ENCODE measurements at regions not wholly inside any gene's neighbourhood (a gene's known extent, or its start where the extent isn't known, plus 50 kb on each side); places are given as distances from the start of the nearest gene placed in this dataset.

GRCh38 chr2:156909983-156910382 is 347.5 kb upstream of the GALNT5 start:
- Mint-ChIP-seq H3K27ac (no peak overlapping the region), H3K27me3 (no peaks in the 10 kb centered on the region), H3K4me1 (no peaks in the 10 kb centered on the region), H3K36me3 (no peaks in the 10 kb centered on the region), H3K4me3 (no peak overlapping the region), H3K9me3 (no peaks in the 10 kb centered on the region)
- DNase-seq (ENCODE audit: low spot score in 2 of 2) (no peak), ATAC-seq (ENCODE audit: low read depth) (no peak)

GRCh38 chr2:156915332-156915731 is 342.2 kb upstream of the GALNT5 start:
- Mint-ChIP-seq H3K36me3 (no peaks in the 10 kb centered on the region), H3K9me3 (peaks cover 1% of the 10 kb centered on the region), H3K27me3 (no peaks in the 10 kb centered on the region)

GRCh38 chr2:156918410-156918809 is 339.1 kb upstream of the GALNT5 start:
- DNase-seq (ENCODE audit: low spot score in 2 of 2), result no peak

More at GRCh38 chr2:156915332-156915731, 342.2 kb upstream of the GALNT5 start:
- no peak overlapping the region for H3K4me3 Mint-ChIP-seq
- ATAC-seq (ENCODE audit: low read depth), result no peak
- DNase-seq (ENCODE audit: low spot score in 2 of 2), result no peak
- no peaks in the 10 kb centered on the region for H3K4me1 Mint-ChIP-seq
- H3K27ac Mint-ChIP-seq, result no peak overlapping the region

GRCh38 chr2:156930423-156930822 is 327.1 kb upstream of the GALNT5 start:
- Mint-ChIP-seq H3K9me3 (peaks cover 4% of the 10 kb centered on the region), H3K4me3 (no peak overlapping the region), H3K27me3 (no peaks in the 10 kb centered on the region), H3K27ac (no peak overlapping the region), H3K36me3 (no peaks in the 10 kb centered on the region), H3K4me1 (no peaks in the 10 kb centered on the region)
- no peak for DNase-seq (ENCODE audit: low spot score in 2 of 2)
- ATAC-seq (ENCODE audit: low read depth), result no peak

More at GRCh38 chr2:156918410-156918809, 339.1 kb upstream of the GALNT5 start:
- Mint-ChIP-seq H3K36me3 (no peaks in the 10 kb centered on the region), H3K4me1 (no peaks in the 10 kb centered on the region), H3K4me3 (no peak overlapping the region), H3K9me3 (peaks cover 5% of the 10 kb centered on the region), H3K27ac (no peak overlapping the region), H3K27me3 (no peaks in the 10 kb centered on the region)
- no peak for ATAC-seq (ENCODE audit: low read depth)

GRCh38 chr2:156933645-156934225 is 323.8 kb upstream of the GALNT5 start:
- DNase-seq (ENCODE audit: low spot score in 2 of 2) (no peak), ATAC-seq (ENCODE audit: low read depth) (no peak)
- Mint-ChIP-seq H3K4me1 (no peaks in the 10 kb centered on the region), H3K4me3 (no peak overlapping the region), H3K9me3 (peaks cover 2% of the 10 kb centered on the region), H3K27ac (no peak overlapping the region), H3K27me3 (peaks cover 2% of the 10 kb centered on the region), H3K36me3 (no peaks in the 10 kb centered on the region)

- ATAC-seq (ENCODE audit: low read depth) (no peak), DNase-seq (ENCODE audit: low spot score in 2 of 2) (no peak)
- Mint-ChIP-seq H3K27me3 (peaks cover 2% of the 10 kb centered on the region), H3K27ac (no peak overlapping the region), H3K9me3 (peaks cover 2% of the 10 kb centered on the region), H3K36me3 (no peaks in the 10 kb centered on the region), H3K4me3 (no peak overlapping the region), H3K4me1 (no peaks in the 10 kb centered on the region)
Measured at GRCh38 chr2:156935616-156936015, 321.9 kb upstream of the GALNT5 start.

GRCh38 chr2:156937430-156937829 is 320.1 kb upstream of the GALNT5 start:
- DNase-seq (ENCODE audit: low spot score in 2 of 2) (no peak), ATAC-seq (ENCODE audit: low read depth) (no peak)
- Mint-ChIP-seq H3K27ac (no peak overlapping the region), H3K27me3 (peaks cover 2% of the 10 kb centered on the region), H3K9me3 (peaks cover 2% of the 10 kb centered on the region), H3K36me3 (no peaks in the 10 kb centered on the region), H3K4me3 (no peak overlapping the region), H3K4me1 (no peaks in the 10 kb centered on the region)

- ATAC-seq (ENCODE audit: low read depth) (no peak), DNase-seq (ENCODE audit: low spot score in 2 of 2) (no peak)
- H3K27me3 Mint-ChIP-seq, result no peaks in the 10 kb centered on the region
- H3K36me3 Mint-ChIP-seq, result no peaks in the 10 kb centered on the region
- H3K4me1 Mint-ChIP-seq, result no peaks in the 10 kb centered on the region
- H3K9me3 Mint-ChIP-seq, result no peaks in the 10 kb centered on the region
- H3K27ac Mint-ChIP-seq, result no peak overlapping the region
- H3K4me3 Mint-ChIP-seq, result no peak overlapping the region
Measured at GRCh38 chr2:156944871-156945270, 312.6 kb upstream of the GALNT5 start.

GRCh38 chr2:156947261-156947660 is 310.2 kb upstream of the GALNT5 start:
- no peak overlapping the region for H3K27ac Mint-ChIP-seq
- no peak overlapping the region for H3K4me3 Mint-ChIP-seq
- H3K27me3 Mint-ChIP-seq, result no peaks in the 10 kb centered on the region
- ATAC-seq (ENCODE audit: low read depth) (no peak), DNase-seq (ENCODE audit: low spot score in 2 of 2) (no peak)
- peaks cover 7% of the 10 kb centered on the region for H3K9me3 Mint-ChIP-seq
- H3K4me1 Mint-ChIP-seq, result no peaks in the 10 kb centered on the region
- H3K36me3 Mint-ChIP-seq, result no peaks in the 10 kb centered on the region

GRCh38 chr2:156955701-156956100 is 301.8 kb upstream of the GALNT5 start:
- no peaks in the 10 kb centered on the region for H3K27me3 Mint-ChIP-seq
- no peaks in the 10 kb centered on the region for H3K4me1 Mint-ChIP-seq
- H3K4me3 Mint-ChIP-seq, result no peak overlapping the region
- ATAC-seq (ENCODE audit: low read depth) (no peak), DNase-seq (ENCODE audit: low spot score in 2 of 2) (no peak)
- no peaks in the 10 kb centered on the region for H3K36me3 Mint-ChIP-seq
- H3K9me3 Mint-ChIP-seq, result peaks cover 6% of the 10 kb centered on the region
- no peak overlapping the region for H3K27ac Mint-ChIP-seq

GRCh38 chr2:156956161-156956560 is 301.3 kb upstream of the GALNT5 start:
- H3K9me3 Mint-ChIP-seq, result peaks cover 6% of the 10 kb centered on the region
- H3K27ac Mint-ChIP-seq, result no peak overlapping the region
- ATAC-seq (ENCODE audit: low read depth) (no peak), DNase-seq (ENCODE audit: low spot score in 2 of 2) (no peak)
- H3K4me1 Mint-ChIP-seq, result no peaks in the 10 kb centered on the region
- H3K27me3 Mint-ChIP-seq, result no peaks in the 10 kb centered on the region
- no peaks in the 10 kb centered on the region for H3K36me3 Mint-ChIP-seq
- H3K4me3 Mint-ChIP-seq, result no peak overlapping the region

GRCh38 chr2:156958374-156958773 is 299.1 kb upstream of the GALNT5 start:
- Mint-ChIP-seq H3K27me3 (no peaks in the 10 kb centered on the region), H3K4me1 (no peaks in the 10 kb centered on the region), H3K27ac (no peak overlapping the region), H3K4me3 (no peak overlapping the region), H3K9me3 (peaks cover 2% of the 10 kb centered on the region), H3K36me3 (no peaks in the 10 kb centered on the region)
- DNase-seq (ENCODE audit: low spot score in 2 of 2) (no peak), ATAC-seq (ENCODE audit: low read depth) (no peak)

GRCh38 chr2:156959481-156959880 is 298.0 kb upstream of the GALNT5 start:
- no peaks in the 10 kb centered on the region for H3K4me1 Mint-ChIP-seq

GRCh38 chr2:156982615-156983014 is 274.9 kb upstream of the GALNT5 start:
- no peak for DNase-seq (ENCODE audit: low spot score in 2 of 2)
- Mint-ChIP-seq H3K36me3 (no peaks in the 10 kb centered on the region), H3K27me3 (no peaks in the 10 kb centered on the region), H3K4me3 (no peak overlapping the region), H3K27ac (no peak overlapping the region), H3K9me3 (no peaks in the 10 kb centered on the region), H3K4me1 (no peaks in the 10 kb centered on the region)
- ATAC-seq (ENCODE audit: low read depth), result no peak

More at GRCh38 chr2:156959481-156959880, 298.0 kb upstream of the GALNT5 start:
- H3K9me3 Mint-ChIP-seq, result peaks cover 2% of the 10 kb centered on the region
- DNase-seq (ENCODE audit: low spot score in 2 of 2) (no peak), ATAC-seq (ENCODE audit: low read depth) (no peak)
- H3K36me3 Mint-ChIP-seq, result no peaks in the 10 kb centered on the region
- H3K27me3 Mint-ChIP-seq, result no peaks in the 10 kb centered on the region
- no peak overlapping the region for H3K4me3 Mint-ChIP-seq
- H3K27ac Mint-ChIP-seq, result no peak overlapping the region

GRCh38 chr2:156986339-156986988 is 271.0 kb upstream of the GALNT5 start:
- Mint-ChIP-seq H3K4me3 (no peak overlapping the region), H3K36me3 (no peaks in the 10 kb centered on the region), H3K27ac (no peak overlapping the region), H3K4me1 (no peaks in the 10 kb centered on the region), H3K27me3 (no peaks in the 10 kb centered on the region), H3K9me3 (no peaks in the 10 kb centered on the region)
- DNase-seq (ENCODE audit: low spot score in 2 of 2) (no peak), ATAC-seq (ENCODE audit: low read depth) (no peak)

Measured in memory B cell (primary cell).